Activated CD8-positive, alpha-beta T cell treated with anti-CD3 and anti-CD28 coated beads, Interleukin-2, amount 10 ng/mL, durations not matched to agents 7 days and 5 days (primary cell): ENCODE measurements at regions not wholly inside any gene's neighbourhood (a gene's known extent, or its start where the extent isn't known, plus 50 kb on each side); places are given as distances from the start of the nearest gene placed in this dataset.
"Not testable (repeated sequence)": the region's sequence is repeated elsewhere in the genome, so short reads cannot be mapped to it uniquely, and the experiment has no call there.

ENCODE experiments used
- ATAC-seq: fragments of 150-1000 bp; cut with Tn5 transposase; one replicate; pipeline ENCODE4 v1.10.0; 2021; ENCODE audit warnings: moderate library complexity
- CTCF ChIA-PET: fragments of 350-600 bp; sonication (Branson Sonifier 250); formaldehyde crosslinking; loops from one replicate; lab custom pipeline; 2021; ENCODE audit warnings: antibody characterized with exemption; lab: Charles Lee
- POLR2A ChIA-PET: fragments of 350-600 bp; sonication (Branson Sonifier 250); formaldehyde crosslinking; loops from one replicate; lab custom pipeline; 2021; ENCODE audit warnings: antibody characterized with exemption; lab: Charles Lee
- DNase-seq: peaks from one replicate; pipeline ENCODE4 v3.0.0-alpha.2; 2020
- H3K27ac Mint-ChIP-seq: one replicate; pipeline ENCODE4 v1.8.0; 2021; ENCODE audit warnings: mild to moderate bottlenecking, mixed read lengths
- H3K27me3 Mint-ChIP-seq: one replicate; pipeline ENCODE4 v1.8.0; 2021; ENCODE audit warnings: low read depth, mixed read lengths
- H3K36me3 Mint-ChIP-seq: one replicate; pipeline ENCODE4 v1.8.0; 2021; ENCODE audit warnings: low read depth, mixed read lengths
- H3K4me1 Mint-ChIP-seq: one replicate; pipeline ENCODE4 v1.8.0; 2021; ENCODE audit warnings: low read depth, mixed read lengths
- H3K4me3 Mint-ChIP-seq: one replicate; pipeline ENCODE4 v1.8.0; 2021; ENCODE audit warnings: mild to moderate bottlenecking, mixed read lengths
- H3K9me3 Mint-ChIP-seq: one replicate; pipeline ENCODE4 v1.8.0; 2022; ENCODE audit warnings: mixed read lengths; ENCODE audit not compliant: insufficient read depth

DNA sequence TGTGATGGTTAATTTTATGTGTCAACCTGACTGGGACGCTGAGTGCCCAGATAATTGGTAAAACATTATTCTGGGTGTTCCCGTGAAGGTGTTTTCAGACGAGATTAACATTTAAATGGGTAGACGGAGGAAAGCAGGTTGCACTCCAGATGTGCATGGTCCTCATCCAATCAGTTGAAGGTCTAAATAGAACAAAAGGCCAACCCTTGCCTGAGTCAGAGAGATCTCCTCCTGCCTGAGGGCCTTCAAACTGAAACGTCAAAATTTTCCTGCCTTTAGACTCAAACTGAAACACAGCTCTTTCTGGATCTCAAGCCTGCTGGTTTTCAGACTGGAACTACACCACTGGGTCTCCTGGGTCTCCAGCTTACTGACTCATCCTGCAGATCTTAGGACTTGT lies 73.5 kb downstream of the NPIPA8 start:
- H3K9me3 Mint-ChIP-seq, POLR2A ChIA-PET, DNase-seq, CTCF ChIA-PET, H3K4me3 Mint-ChIP-seq, H3K4me1 Mint-ChIP-seq, H3K27ac Mint-ChIP-seq, H3K36me3 Mint-ChIP-seq, ATAC-seq, H3K27me3 Mint-ChIP-seq: not testable (repeated sequence)

DNA sequence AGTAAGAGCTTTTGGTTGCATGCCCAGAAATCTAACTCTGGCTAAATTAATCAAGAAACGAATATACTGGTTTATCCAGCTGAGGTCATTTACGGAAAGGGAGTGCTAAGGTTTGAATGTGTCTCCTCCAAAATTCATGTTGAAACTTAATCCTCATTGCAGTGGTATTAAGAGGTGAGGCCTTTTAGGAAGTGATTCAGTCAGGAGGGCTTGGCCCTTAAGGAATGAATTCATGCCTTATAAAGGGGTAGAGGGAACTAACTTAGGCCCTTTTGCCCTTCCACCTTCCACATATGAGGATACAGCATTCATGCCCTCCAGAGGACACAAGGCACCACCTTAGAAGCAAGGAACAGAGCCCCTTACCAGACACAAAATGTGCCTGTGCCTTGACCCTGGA lies 74.7 kb downstream of the NPIPA8 start:
- CTCF ChIA-PET, H3K27me3 Mint-ChIP-seq, H3K4me3 Mint-ChIP-seq: not testable (repeated sequence)

DNA sequence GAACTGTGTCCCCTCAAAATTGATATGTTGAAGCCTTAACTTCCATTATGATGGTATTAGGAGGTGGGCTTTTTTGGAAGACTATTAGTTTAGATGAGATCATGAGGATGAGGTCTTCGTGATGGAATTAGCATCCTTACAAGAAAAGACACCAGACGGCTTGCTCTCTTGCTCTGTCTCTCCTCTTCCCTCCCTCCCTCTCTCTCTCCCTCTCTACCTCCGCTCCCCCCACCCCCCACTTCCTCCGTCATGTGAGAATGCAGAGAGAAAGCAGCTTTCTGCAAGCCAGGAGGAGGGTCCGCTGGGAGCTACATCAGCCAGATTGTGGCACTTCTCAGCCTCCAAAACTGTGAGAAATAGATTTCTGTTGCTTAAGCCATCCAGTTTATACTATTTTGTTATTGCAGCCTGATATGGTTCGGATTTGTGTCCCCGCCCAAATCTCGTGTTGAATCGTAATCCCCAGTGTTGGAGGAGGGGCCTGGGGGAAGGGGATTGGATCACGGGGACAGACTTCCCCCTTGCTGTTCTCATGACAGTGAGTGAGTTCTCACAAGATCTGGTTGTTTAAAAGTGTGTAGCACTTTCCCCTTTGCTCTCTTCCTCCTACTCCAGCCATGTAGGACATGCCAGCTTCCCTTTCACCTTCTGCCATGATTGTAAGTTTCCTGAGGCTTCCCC lies 76.9 kb downstream of the NPIPA8 start:
- H3K36me3 Mint-ChIP-seq, POLR2A ChIA-PET, H3K4me3 Mint-ChIP-seq, H3K27ac Mint-ChIP-seq, ATAC-seq, H3K9me3 Mint-ChIP-seq, H3K4me1 Mint-ChIP-seq, H3K27me3 Mint-ChIP-seq, DNase-seq, CTCF ChIA-PET: not testable (repeated sequence)

More for the DNA sequence above, 74.7 kb downstream of the NPIPA8 start:
- H3K27ac Mint-ChIP-seq, ATAC-seq, DNase-seq, H3K4me1 Mint-ChIP-seq, H3K9me3 Mint-ChIP-seq, POLR2A ChIA-PET, H3K36me3 Mint-ChIP-seq: not testable (repeated sequence)

DNA sequence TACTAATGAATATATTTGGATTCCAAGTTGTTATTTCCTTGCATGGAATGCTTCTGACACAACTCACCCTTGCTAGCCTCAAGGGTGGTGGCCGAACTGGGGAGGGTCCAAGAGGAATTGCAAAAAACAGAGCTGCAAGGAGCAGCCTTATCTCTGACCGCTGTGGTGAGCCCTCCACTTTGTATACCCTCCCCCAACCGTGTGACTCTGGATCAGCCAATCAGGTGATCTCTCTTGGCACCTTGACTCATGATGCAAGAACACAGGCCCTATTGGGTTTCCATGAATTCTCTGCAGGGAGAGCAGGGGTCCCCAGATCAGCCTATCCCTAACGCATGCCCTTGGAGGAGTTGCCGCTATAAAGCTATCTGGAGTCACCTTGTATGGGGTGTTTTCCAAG lies 83.6 kb downstream of the NPIPA8 start:
- ATAC-seq, result not testable (repeated sequence)

DNA sequence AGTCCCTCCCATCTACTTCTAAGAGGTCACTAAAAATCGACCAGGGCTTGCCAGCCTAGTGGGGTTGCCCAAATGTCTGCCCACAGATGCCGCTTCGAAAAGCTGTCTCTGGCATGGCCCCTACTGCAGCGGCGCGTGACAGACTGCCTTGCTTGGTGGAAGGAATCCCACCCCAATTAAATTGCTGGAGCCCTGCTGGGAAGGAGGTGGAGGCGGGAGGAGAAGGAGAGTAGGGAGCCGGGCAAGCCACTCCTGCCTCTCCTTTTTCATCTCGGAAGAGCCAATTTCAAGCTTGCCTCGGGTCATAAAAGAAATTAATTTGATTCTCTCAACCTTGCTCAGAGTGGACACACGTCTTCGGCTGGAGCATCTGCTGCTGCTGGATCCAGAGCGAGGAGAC lies 106.0 kb downstream of the NPIPA8 start:
- ATAC-seq, POLR2A ChIA-PET, DNase-seq, H3K4me1 Mint-ChIP-seq, H3K9me3 Mint-ChIP-seq, CTCF ChIA-PET, H3K27ac Mint-ChIP-seq, H3K36me3 Mint-ChIP-seq, H3K4me3 Mint-ChIP-seq, H3K27me3 Mint-ChIP-seq: not testable (repeated sequence)

More for the DNA sequence above, 83.6 kb downstream of the NPIPA8 start:
- POLR2A ChIA-PET, H3K27ac Mint-ChIP-seq, H3K27me3 Mint-ChIP-seq, H3K4me3 Mint-ChIP-seq, H3K9me3 Mint-ChIP-seq, H3K36me3 Mint-ChIP-seq, DNase-seq, H3K4me1 Mint-ChIP-seq, CTCF ChIA-PET: not testable (repeated sequence)

DNA sequence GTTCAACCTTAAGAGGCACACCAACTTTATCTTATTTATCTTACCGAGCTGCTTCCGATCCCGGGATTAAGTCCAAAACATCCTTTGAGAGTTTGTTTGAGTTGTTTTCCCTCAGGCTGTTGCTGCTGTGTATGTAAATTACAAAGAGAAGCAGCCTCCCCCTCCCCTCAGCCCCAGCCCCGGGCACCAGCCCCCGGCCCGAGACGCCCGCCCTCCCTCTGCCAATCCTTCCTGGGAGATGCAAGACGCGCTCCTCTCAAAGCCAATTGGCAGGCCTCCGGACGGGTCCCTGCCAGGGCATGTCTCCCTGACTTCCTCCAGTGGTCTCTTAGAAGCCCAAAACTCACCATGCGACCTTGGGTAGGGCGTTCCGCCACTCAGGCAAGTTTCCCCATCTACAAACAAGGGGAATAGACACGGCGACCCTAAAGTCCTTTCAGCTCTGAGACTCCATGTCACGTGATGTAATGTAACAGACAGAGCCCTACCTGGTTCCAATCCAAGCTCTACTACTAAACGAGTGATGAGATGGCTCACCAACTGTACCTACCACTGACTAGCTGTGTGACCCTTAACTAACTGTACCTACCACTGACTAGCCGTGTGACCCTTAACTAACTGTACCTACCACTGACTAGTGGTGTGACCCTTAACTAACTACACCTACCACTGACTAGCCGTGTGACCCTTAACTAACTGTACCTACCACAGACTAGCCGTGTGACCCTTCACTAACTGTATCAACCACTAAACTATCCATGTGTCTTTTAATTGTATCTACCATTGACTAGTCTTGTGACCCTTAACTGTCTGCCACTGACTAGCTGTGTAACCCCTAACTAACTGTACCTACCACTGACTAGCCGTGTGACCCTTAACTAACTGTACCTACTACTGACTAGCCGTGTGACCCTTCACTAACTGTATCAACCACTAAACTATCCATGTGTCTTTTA lies 114.2 kb downstream of the NPIPA8 start:
- H3K27me3 Mint-ChIP-seq, DNase-seq, H3K4me1 Mint-ChIP-seq, H3K36me3 Mint-ChIP-seq, H3K9me3 Mint-ChIP-seq, POLR2A ChIA-PET, H3K4me3 Mint-ChIP-seq, H3K27ac Mint-ChIP-seq, CTCF ChIA-PET, ATAC-seq: not testable (repeated sequence)

DNA sequence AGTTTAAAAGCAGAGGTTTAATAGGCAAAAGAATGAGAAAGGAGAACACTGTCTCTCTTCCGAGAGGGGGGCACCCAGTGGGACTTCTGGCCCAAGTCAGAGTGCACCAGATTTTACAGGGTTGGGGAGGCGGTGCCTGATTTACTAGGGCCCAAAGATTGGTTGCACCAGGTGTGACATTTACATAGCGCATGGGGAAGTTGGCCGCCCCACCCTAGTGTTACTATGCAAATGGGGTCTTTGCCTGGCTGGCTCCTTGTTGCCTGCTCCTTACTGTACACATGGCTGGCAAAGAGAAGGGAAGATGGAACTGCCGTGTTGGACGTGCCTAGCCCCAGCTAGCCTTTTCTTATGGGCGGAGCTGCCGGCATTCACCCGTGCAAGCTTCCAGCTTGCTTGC lies 118.8 kb downstream of the NPIPA8 start:
- POLR2A ChIA-PET, H3K36me3 Mint-ChIP-seq, CTCF ChIA-PET, H3K27me3 Mint-ChIP-seq, H3K4me3 Mint-ChIP-seq, H3K4me1 Mint-ChIP-seq, H3K9me3 Mint-ChIP-seq, H3K27ac Mint-ChIP-seq, DNase-seq, ATAC-seq: not testable (repeated sequence)

DNA sequence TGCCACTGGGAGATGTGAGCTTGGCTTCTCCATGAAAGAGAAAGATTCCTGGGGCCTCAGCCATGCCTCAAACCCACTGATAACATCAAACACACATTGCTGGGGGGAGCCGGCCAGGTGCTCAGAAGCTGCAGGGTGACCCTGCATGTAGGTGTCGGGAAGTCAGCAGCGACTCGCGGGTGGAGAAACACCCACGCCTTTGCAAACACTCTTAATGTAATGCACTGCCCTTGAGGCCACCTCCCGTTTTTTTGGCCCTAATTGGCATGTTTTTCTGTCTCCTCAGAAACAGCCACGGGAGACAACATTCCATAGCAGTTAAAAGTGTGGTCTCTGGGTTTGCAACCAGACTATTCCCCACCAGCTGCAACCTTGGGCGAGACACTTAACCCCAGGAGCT lies 119.7 kb downstream of the NPIPA8 start:
- DNase-seq, ATAC-seq, H3K36me3 Mint-ChIP-seq, POLR2A ChIA-PET, H3K4me1 Mint-ChIP-seq, H3K9me3 Mint-ChIP-seq, H3K4me3 Mint-ChIP-seq, H3K27ac Mint-ChIP-seq, CTCF ChIA-PET, H3K27me3 Mint-ChIP-seq: not testable (repeated sequence)

DNA sequence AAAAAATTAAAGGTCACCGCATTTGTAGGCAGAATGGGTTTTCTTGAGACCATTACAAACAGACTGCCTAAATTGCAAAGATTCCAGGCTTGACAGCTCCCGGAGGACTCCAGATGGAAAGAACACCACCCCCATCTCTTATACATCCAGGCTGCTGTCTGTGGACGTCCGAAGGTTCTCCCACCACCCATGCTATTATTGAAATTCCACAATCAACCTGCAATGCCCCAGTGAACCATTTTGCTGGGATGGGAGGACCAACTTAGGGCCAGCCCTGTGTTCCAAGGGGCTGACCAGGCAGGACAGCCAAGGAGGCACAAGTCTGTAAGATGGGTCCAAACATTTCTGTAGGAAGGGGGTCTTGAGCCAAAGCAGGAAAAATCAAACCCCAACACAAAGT lies 122.7 kb downstream of the NPIPA8 start:
- CTCF ChIA-PET, H3K4me3 Mint-ChIP-seq, H3K27ac Mint-ChIP-seq, H3K9me3 Mint-ChIP-seq, H3K27me3 Mint-ChIP-seq, POLR2A ChIA-PET, H3K4me1 Mint-ChIP-seq, DNase-seq, ATAC-seq, H3K36me3 Mint-ChIP-seq: not testable (repeated sequence)

DNA sequence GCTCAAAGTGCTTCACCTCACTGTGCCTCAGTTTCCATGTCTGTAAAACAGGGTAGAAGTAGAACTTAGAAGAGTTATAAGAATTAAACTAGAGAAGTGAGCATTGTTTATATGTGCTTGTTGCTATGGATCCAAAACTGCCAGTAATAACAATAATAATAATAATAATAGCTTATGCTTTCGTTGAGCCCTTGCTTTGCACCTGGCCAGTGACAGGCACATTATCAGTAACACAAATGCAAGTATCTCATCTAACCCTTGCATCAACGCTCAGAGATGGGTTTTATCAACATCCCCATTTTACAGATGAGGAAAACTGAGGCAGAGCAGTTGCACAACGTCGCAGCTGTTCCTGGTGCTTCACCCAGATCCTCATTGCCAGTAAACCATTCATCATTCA lies 125.0 kb downstream of the NPIPA8 start:
- H3K27me3 Mint-ChIP-seq, DNase-seq, ATAC-seq, POLR2A ChIA-PET, H3K27ac Mint-ChIP-seq, H3K4me1 Mint-ChIP-seq, CTCF ChIA-PET, H3K36me3 Mint-ChIP-seq, H3K4me3 Mint-ChIP-seq, H3K9me3 Mint-ChIP-seq: not testable (repeated sequence)

DNA sequence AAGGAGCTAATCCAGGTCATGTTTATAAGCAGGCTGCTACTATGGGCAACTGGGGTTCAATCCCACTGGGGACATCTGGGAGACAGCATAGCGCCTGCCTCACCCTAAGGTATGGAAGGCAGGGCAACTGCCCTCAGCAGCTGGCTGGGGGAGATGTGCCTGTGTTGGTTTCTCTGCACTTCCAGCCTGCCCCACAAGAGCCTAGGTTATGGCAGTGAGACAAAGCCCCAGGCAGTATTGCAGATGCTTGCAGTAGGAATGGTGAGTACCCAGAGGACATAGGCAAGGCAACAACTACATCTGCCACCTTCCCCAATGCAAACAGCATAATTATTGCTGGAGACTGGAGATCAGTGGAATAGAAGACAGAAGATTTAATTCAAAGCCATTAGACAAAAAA lies 131.8 kb downstream of the NPIPA8 start:
- H3K9me3 Mint-ChIP-seq, POLR2A ChIA-PET, H3K4me1 Mint-ChIP-seq, DNase-seq, H3K27me3 Mint-ChIP-seq, H3K4me3 Mint-ChIP-seq, ATAC-seq, CTCF ChIA-PET, H3K36me3 Mint-ChIP-seq, H3K27ac Mint-ChIP-seq: not testable (repeated sequence)

DNA sequence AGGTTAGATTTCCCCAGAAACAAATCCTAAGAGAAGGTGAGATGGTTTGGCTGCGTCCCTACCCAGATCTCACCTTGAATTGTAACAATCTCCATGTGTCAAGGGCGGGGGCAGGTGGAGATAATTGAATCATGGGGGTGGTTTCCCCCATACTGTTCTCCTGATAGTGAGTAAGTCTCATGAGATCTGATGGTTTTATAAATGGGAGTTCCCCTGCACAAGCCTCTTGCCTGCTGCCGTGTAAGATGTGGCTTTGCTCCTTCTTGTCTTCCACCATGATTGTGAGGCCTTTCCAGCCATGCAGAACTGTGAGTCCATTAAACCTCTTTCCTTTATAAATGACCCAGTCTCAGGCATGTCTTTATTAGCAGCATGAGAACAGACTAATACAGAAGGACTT lies 132.2 kb downstream of the NPIPA8 start:
- ATAC-seq, H3K9me3 Mint-ChIP-seq, POLR2A ChIA-PET: not testable (repeated sequence)

More for the DNA sequence above, 132.2 kb downstream of the NPIPA8 start:
- H3K4me1 Mint-ChIP-seq, H3K27ac Mint-ChIP-seq, DNase-seq, CTCF ChIA-PET, H3K27me3 Mint-ChIP-seq, H3K36me3 Mint-ChIP-seq, H3K4me3 Mint-ChIP-seq: not testable (repeated sequence)
